ENCODE measurements at regions not wholly inside any gene's neighbourhood (a gene's known extent, or its start where the extent isn't known, plus 50 kb on each side); places are given as distances from the start of the nearest gene placed in this dataset.

DNA sequence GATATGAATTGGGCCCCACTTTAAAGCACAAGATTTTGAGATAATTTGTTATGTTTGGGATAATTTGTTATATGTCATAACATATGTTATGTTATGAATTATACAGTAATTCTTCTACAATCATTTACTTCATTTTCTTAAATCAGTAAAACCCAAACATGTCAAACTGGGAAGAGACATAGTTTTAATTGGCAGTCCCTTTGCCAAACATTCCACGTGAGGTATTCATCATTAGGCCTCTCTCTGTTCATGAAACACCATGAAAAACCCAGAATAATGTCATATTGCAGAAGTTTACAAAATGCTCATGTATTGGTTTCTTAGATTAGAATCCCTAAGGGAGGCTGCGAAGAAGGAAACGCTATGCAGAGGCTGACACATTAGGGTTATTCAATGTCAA, 89.4 kb upstream of the PDE10A start:
- Histone ChIP-seq H3K4me3 (ENCODE audit: low read depth in 2 of 2, low read length in 2 of 2) (no peak overlapping the region), H3K27ac (ENCODE audit: low read length) (no peak overlapping the region), H3K36me3 (ENCODE audit: control insufficient read depth, insufficient read depth, low read length) (no peaks in the 10 kb centered on the region), H3K9me3 (ENCODE audit: control insufficient read depth, insufficient read depth, low read depth, low read length) (no peaks in the 10 kb centered on the region), H3K27me3 (ENCODE audit: control insufficient read depth, insufficient read depth, low read length) (no peaks in the 10 kb centered on the region), H3K4me1 (ENCODE audit: control insufficient read depth, insufficient read depth, low read length) (no peaks in the 10 kb centered on the region)
- intact Hi-C loops (cut with micrococcal nuclease; ENCODE audit: unreplicated experiment), result no loop called here
- in situ Hi-C loops (cut with HindIII; ENCODE audit: low pct_unique_long_range_greater_than_20kb, low sequenced_read_pairs), result no loop called here
- BruUV-seq (replicated peaks), result no TSS peak
- POLR2A ChIA-PET, result no interaction called here
- ATAC-seq (no peak), DNase-seq (ENCODE audit: low read depth, low spot score) (no peak)
- CTCF ChIA-PET, result interaction anchor here (0.8 kb wide), 1 partner anchor 120 kb away, joined by 12 read pairs; no protein-coding TSS in a partner anchor
- TF ChIP-seq CTCF (IDR thresholded peaks at IDR 0.05) (no peak), POLR2AphosphoS5 (IDR thresholded peaks at IDR 0.05; ENCODE audit: low read depth, low read length) (no peak), REST (IDR thresholded peaks at IDR 0.05; ENCODE audit: insufficient read depth in 1 of 2, low read depth in 2 of 2, low read length in 1 of 2) (no peak), TCF7L2 (IDR thresholded peaks at IDR 0.05; ENCODE audit: low read depth, low read length) (no peak), SIN3A (IDR thresholded peaks at IDR 0.05; ENCODE audit: borderline replicate concordance, insufficient read depth, low read depth, low read length) (no peak)

GRCh38 chr6:165751486-165751885, 88.4 kb upstream of the PDE10A start:
- no peaks in the 10 kb centered on the region for H3K27me3 ChIP-seq (ENCODE audit: control insufficient read depth, insufficient read depth, low read length)
- DNase-seq (ENCODE audit: low read depth, low spot score) (no peak), ATAC-seq (no peak)
- no peak overlapping the region for H3K27ac ChIP-seq (ENCODE audit: low read length)
- BruUV-seq (replicated peaks), result no TSS peak
- TF ChIP-seq REST (IDR thresholded peaks at IDR 0.05; ENCODE audit: insufficient read depth in 1 of 2, low read depth in 2 of 2, low read length in 1 of 2), result no peak
- POLR2A ChIA-PET, result no interaction called here
- no peaks in the 10 kb centered on the region for H3K9me3 ChIP-seq (ENCODE audit: control insufficient read depth, insufficient read depth, low read depth, low read length)
- in situ Hi-C loops (cut with HindIII; ENCODE audit: low pct_unique_long_range_greater_than_20kb, low sequenced_read_pairs), result no loop called here
- no peak overlapping the region for H3K4me3 ChIP-seq (ENCODE audit: low read depth in 2 of 2, low read length in 2 of 2)
- CTCF ChIA-PET, result no interaction called here
- no peaks in the 10 kb centered on the region for H3K36me3 ChIP-seq (ENCODE audit: control insufficient read depth, insufficient read depth, low read length)
- H3K4me1 ChIP-seq (ENCODE audit: control insufficient read depth, insufficient read depth, low read length), result no peaks in the 10 kb centered on the region
- intact Hi-C loops (cut with micrococcal nuclease; ENCODE audit: unreplicated experiment), result no loop called here

All from Panc1 (cell line).